Liver (tissue), 8 donors: ENCODE measurements at regions not wholly inside any gene's neighbourhood (a gene's known extent, or its start where the extent isn't known, plus 50 kb on each side); places are given as distances from the start of the nearest gene placed in this dataset.

Experiments
- DNase-seq: peaks from one replicate; pipeline ENCODE4 v3.0.0-alpha.2; 2017; ENCODE audit warnings: low spot score
- H3K27ac ChIP-seq, 2 donors: one replicate each; pipeline ENCODE4 v1.7.0; 2013; ENCODE audit warnings: inconsistent platforms in 2 of 2, low read length in 2 of 2, control low read depth in 1 of 2, low read depth in 1 of 2, mild to moderate bottlenecking in 1 of 2
- H3K27me3 ChIP-seq, 4 donors: one replicate each; pipeline versions ENCODE4 v1.6.1 to v1.7.0; 2013; ENCODE audit warnings: low read length in 3 of 4, inconsistent platforms in 1 of 4, mild to moderate bottlenecking in 1 of 4, moderate library complexity in 1 of 4; ENCODE audit not compliant: control insufficient read depth in 4 of 4, insufficient read depth in 4 of 4
- H3K36me3 ChIP-seq, 4 donors: one replicate each; pipeline versions ENCODE4 v1.6.1 to v1.7.0; 2013; ENCODE audit warnings: low read length in 3 of 4, mild to moderate bottlenecking in 3 of 4, low read depth in 1 of 4, moderate library complexity in 1 of 4; ENCODE audit not compliant: control insufficient read depth in 4 of 4, insufficient read depth in 3 of 4
- H3K4me1 ChIP-seq, 4 donors: one replicate each; pipeline versions ENCODE4 v1.6.1 to v1.7.0; 2013; ENCODE audit warnings: low read length in 3 of 4, mild to moderate bottlenecking in 3 of 4, moderate library complexity in 1 of 4; ENCODE audit not compliant: control insufficient read depth in 4 of 4, insufficient read depth in 4 of 4
- H3K4me3 ChIP-seq, 3 donors: one replicate each; pipeline versions ENCODE4 v1.6.1 to v1.7.0; 2013; ENCODE audit warnings: low read length in 3 of 3, control low read depth in 1 of 3, low read depth in 1 of 3, mild to moderate bottlenecking in 1 of 3
- H3K9ac ChIP-seq, 2 donors: one replicate each; pipeline ENCODE4 v1.7.0; 2013; ENCODE audit warnings: low read length in 2 of 2, mild to moderate bottlenecking in 2 of 2, moderate library complexity in 2 of 2, control low read depth in 1 of 2, low read depth in 1 of 2
- H3K9me3 ChIP-seq, 4 donors: one replicate each; pipeline versions ENCODE4 v1.6.1 to v1.7.0; 2013; ENCODE audit warnings: low read length in 3 of 4; ENCODE audit not compliant: control insufficient read depth in 4 of 4
- ATF3 ChIP-seq: IDR thresholded peaks from 2 replicates; pipeline ENCODE4 v1.6.1; 2016; ENCODE audit warnings: antibody characterized with exemption
- CTCF ChIP-seq: fragments of 150-350 bp; IDR thresholded peaks from 2 replicates; pipeline ENCODE4 v1.5.1; 2017; ENCODE audit warnings: improper control_type of control experiment, low read depth, low read length; ENCODE audit not compliant: missing input control
- EGR1 ChIP-seq, 2 donors: IDR thresholded peaks; 2 replicates each; pipeline ENCODE4 v1.6.1; 2016 to 2018; ENCODE audit warnings: antibody characterized with exemption in 2 of 2, low read depth in 2 of 2
- FOXA1 ChIP-seq: IDR thresholded peaks from 2 replicates; pipeline ENCODE4 v1.6.1; 2016; ENCODE audit warnings: antibody characterized with exemption
- FOXA2 ChIP-seq: IDR thresholded peaks from 2 replicates; pipeline ENCODE4 v1.6.1; 2016; ENCODE audit warnings: antibody characterized with exemption
- HNF4A ChIP-seq, 2 donors: conservative IDR thresholded peaks; 2 replicates each; pipeline ENCODE4 v1.6.1; 2016; ENCODE audit warnings: antibody characterized with exemption in 2 of 2, mild to moderate bottlenecking in 2 of 2
- MAX ChIP-seq: IDR thresholded peaks from 2 replicates; pipeline ENCODE4 v1.6.1; 2016; ENCODE audit warnings: antibody characterized with exemption
- NR2F2 ChIP-seq: IDR thresholded peaks from 2 replicates; pipeline ENCODE4 v1.6.1; 2016; ENCODE audit warnings: antibody characterized with exemption
- RAD21 ChIP-seq, 2 donors: IDR thresholded peaks; 2 replicates each; pipeline ENCODE4 v1.6.1; 2016; ENCODE audit warnings: antibody characterized with exemption in 2 of 2, mild to moderate bottlenecking in 2 of 2
- RXRA ChIP-seq, 2 donors: IDR thresholded peaks; 2 replicates each; pipeline ENCODE4 v1.6.1; 2017 to 2018; ENCODE audit warnings: antibody characterized with exemption in 2 of 2, mild to moderate bottlenecking in 1 of 2
- SP1 ChIP-seq: IDR thresholded peaks from 2 replicates; pipeline ENCODE4 v1.6.1; 2018; ENCODE audit warnings: antibody characterized with exemption, mild to moderate bottlenecking
- TAF1 ChIP-seq: conservative IDR thresholded peaks from 2 replicates; pipeline ENCODE4 v1.6.1; 2016; ENCODE audit warnings: antibody characterized with exemption, mild to moderate bottlenecking
- YY1 ChIP-seq: IDR thresholded peaks from 2 replicates; pipeline ENCODE4 v1.6.1; 2016; ENCODE audit warnings: antibody characterized with exemption, mild to moderate bottlenecking
- ZBTB33 ChIP-seq: IDR thresholded peaks from 2 replicates; pipeline ENCODE4 v1.6.1; 2016; ENCODE audit warnings: antibody characterized with exemption
- WGBS: extraction: QIAGEN DNeasy Blood & Tissue Kit; methylation state at CpG from one replicate; pipeline ENCODE4 v1.1.7; 2013; 5-methylcytosine and 5-hydroxymethylcytosine counted together
- TF ChIP-seq, protein P1 (sequence below): IDR thresholded peaks from 2 replicates; pipeline ENCODE4 v1.6.1; 2016; ENCODE audit warnings: antibody characterized with exemption, mild to moderate bottlenecking
- donor health status: healthy.
- donor health status: healthy.
- donor health status: healthy.
- donor health status: healthy.
- donor health status: healthy.

- TF ChIP-seq ATF3, result no peak
- TF ChIP-seq CTCF, result peak; percentile 39
- TF ChIP-seq NR2F2, result no peak
- TF ChIP-seq RXRA (IDR thresholded peaks at IDR 0.05), result no peak
- TF ChIP-seq RAD21 (IDR thresholded peaks at IDR 0.05), result peak; percentile 57 to 71
Measured at GRCh38 chr4:181569553-181569952, 673.6 kb upstream of the TENM3 start.

DNA sequence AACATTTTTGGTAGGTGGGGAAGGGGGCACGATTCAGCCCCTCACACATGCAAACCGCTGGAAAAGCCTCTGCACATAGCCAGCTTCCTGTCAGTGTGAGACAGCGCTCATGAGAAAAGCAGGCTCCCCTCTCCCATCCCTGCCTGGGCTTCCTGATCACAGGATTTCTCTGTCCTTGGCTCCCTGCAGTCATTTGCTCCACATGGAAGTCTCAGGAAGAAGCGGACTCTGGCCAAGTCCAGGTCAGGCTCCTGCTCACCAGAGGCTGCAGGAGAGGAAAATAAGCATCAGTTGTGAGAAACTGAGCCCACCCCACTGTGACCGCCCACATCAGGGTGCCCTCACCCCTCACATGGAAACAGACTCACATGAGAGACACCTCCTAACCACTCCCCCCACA lies 664.3 kb upstream of the TENM3 start:
- TF ChIP-seq TAF1, result no peak
- TF ChIP-seq FOXA2, result no peak
- TF ChIP-seq, protein P1, sequence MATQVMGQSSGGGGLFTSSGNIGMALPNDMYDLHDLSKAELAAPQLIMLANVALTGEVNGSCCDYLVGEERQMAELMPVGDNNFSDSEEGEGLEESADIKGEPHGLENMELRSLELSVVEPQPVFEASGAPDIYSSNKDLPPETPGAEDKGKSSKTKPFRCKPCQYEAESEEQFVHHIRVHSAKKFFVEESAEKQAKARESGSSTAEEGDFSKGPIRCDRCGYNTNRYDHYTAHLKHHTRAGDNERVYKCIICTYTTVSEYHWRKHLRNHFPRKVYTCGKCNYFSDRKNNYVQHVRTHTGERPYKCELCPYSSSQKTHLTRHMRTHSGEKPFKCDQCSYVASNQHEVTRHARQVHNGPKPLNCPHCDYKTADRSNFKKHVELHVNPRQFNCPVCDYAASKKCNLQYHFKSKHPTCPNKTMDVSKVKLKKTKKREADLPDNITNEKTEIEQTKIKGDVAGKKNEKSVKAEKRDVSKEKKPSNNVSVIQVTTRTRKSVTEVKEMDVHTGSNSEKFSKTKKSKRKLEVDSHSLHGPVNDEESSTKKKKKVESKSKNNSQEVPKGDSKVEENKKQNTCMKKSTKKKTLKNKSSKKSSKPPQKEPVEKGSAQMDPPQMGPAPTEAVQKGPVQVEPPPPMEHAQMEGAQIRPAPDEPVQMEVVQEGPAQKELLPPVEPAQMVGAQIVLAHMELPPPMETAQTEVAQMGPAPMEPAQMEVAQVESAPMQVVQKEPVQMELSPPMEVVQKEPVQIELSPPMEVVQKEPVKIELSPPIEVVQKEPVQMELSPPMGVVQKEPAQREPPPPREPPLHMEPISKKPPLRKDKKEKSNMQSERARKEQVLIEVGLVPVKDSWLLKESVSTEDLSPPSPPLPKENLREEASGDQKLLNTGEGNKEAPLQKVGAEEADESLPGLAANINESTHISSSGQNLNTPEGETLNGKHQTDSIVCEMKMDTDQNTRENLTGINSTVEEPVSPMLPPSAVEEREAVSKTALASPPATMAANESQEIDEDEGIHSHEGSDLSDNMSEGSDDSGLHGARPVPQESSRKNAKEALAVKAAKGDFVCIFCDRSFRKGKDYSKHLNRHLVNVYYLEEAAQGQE, result no peak
- no peak for TF ChIP-seq CTCF
- TF ChIP-seq EGR1 (IDR thresholded peaks at IDR 0.05; ENCODE audit: low read depth in 2 of 2), result no peak
- H3K9ac ChIP-seq, result no peak overlapping the region
- 51% methylated on average over 5 of the region's 5 CpGs for WGBS

More at GRCh38 chr4:181569553-181569952, 673.6 kb upstream of the TENM3 start:
- Histone ChIP-seq H3K9me3 (no peaks in the 10 kb centered on the region), H3K4me1 (no peaks in the 10 kb centered on the region), H3K27me3 (no peaks in the 10 kb centered on the region), H3K27ac (no peak overlapping the region), H3K4me3 (no peak overlapping the region), H3K9ac (no peak overlapping the region), H3K36me3 (no peaks in the 10 kb centered on the region)
- WGBS, result 47% methylated on average over 2 of the region's 2 CpGs
- no peak for DNase-seq

GRCh38 chr4:181579486-181579885 lies 663.7 kb upstream of the TENM3 start:
- Histone ChIP-seq H3K9me3 (no peaks in the 10 kb centered on the region), H3K4me1 (no peaks in the 10 kb centered on the region), H3K9ac (no peak overlapping the region), H3K4me3 (no peak overlapping the region), H3K36me3 (no peaks in the 10 kb centered on the region), H3K27me3 (peaks cover 0 to 2% (median under 1%) of the 10 kb centered on the region in 4 donors), H3K27ac (no peak overlapping the region)
- no peak for DNase-seq
- WGBS, result 88% methylated on average over 2 of the region's 2 CpGs
- TF ChIP-seq ZBTB33 (no peak), EGR1 (IDR thresholded peaks at IDR 0.05; ENCODE audit: low read depth in 2 of 2) (no peak), SP1 (no peak), ATF3 (no peak), YY1 (no peak), FOXA2 (no peak), MAX (no peak), TAF1 (no peak), HNF4A (conservative IDR thresholded peaks at IDR 0.05) (no peak), RXRA (IDR thresholded peaks at IDR 0.05) (no peak), FOXA1 (no peak), NR2F2 (no peak)

More for the DNA sequence above, 664.3 kb upstream of the TENM3 start:
- H3K9me3 ChIP-seq, result no peaks in the 10 kb centered on the region
- peaks cover 0 to 2% (median under 1%) of the 10 kb centered on the region in 4 donors for H3K27me3 ChIP-seq
- H3K27ac ChIP-seq, result no peak overlapping the region
- no peaks in the 10 kb centered on the region for H3K36me3 ChIP-seq
- DNase-seq, result no peak
- no peak overlapping the region for H3K4me3 ChIP-seq
- H3K4me1 ChIP-seq, result no peaks in the 10 kb centered on the region
